CD14-positive monocyte (primary cell): ENCODE measurements at regions not wholly inside any gene's neighbourhood (a gene's known extent, or its start where the extent isn't known, plus 50 kb on each side); places are given as distances from the start of the nearest gene placed in this dataset.

ENCODE experiments used
- DNase-seq, 3 donors: peaks; one replicate each; pipeline ENCODE4 v3.0.0-alpha.2; 2011 to 2022
- H2AFZ ChIP-seq: 2 replicates; pipeline ENCODE4 v1.6.0; 2012; ENCODE audit warnings: mild to moderate bottlenecking, low read depth, low read length, inconsistent platforms; ENCODE audit not compliant: insufficient read depth, poor library complexity, severe bottlenecking
- H3K27ac ChIP-seq, 2 donors: 1 replicate in 1 of 2; 2 replicates in 1 of 2; pipeline ENCODE4 v1.5.1; 2012 to 2013; ENCODE audit warnings: low read length in 2 of 2, control low read depth in 1 of 2, inconsistent platforms in 1 of 2, low read depth in 1 of 2, mild to moderate bottlenecking in 1 of 2
- H3K27me3 ChIP-seq, 2 donors: one replicate each; pipeline versions ENCODE4 v1.6.0 to v1.6.1; 2011 to 2013; ENCODE audit warnings: low read length in 2 of 2; ENCODE audit not compliant: control insufficient read depth in 2 of 2, insufficient read depth in 2 of 2
- H3K36me3 ChIP-seq, 2 donors: replicated peaks in 1 of 2; 1 replicate in 1 of 2; 2 replicates in 1 of 2; pipeline versions ENCODE4 v1.5.1 to v1.6.1; 2012 to 2013; ENCODE audit warnings: low read length in 2 of 2, control low read depth in 1 of 2, inconsistent platforms in 1 of 2, mild to moderate bottlenecking in 1 of 2; ENCODE audit not compliant: insufficient read depth in 2 of 2, control insufficient read depth in 1 of 2
- H3K4me1 ChIP-seq, 2 donors: 1 replicate in 1 of 2; 2 replicates in 1 of 2; pipeline versions ENCODE4 v1.5.1 to v1.6.1; 2012 to 2013; ENCODE audit warnings: low read length in 2 of 2, control low read depth in 1 of 2, inconsistent platforms in 1 of 2, mild to moderate bottlenecking in 1 of 2, moderate library complexity in 1 of 2; ENCODE audit not compliant: insufficient read depth in 2 of 2, control insufficient read depth in 1 of 2
- H3K4me2 ChIP-seq: replicated peaks from 2 replicates; pipeline ENCODE3; 2012; ENCODE audit warnings: low read length, moderate library complexity, mild to moderate bottlenecking; ENCODE audit not compliant: poor library complexity, severe bottlenecking; ENCODE audit errors: extremely low read depth
- H3K4me3 ChIP-seq, 3 experiments: fragments of 200-600 bp in 1 of 3; sonication (generic) in 1 of 3; replicated peaks in 1 of 3; 1 replicate in 2 of 3; 2 replicates in 1 of 3; pipeline ENCODE4 v1.5.1; 2011 to 2013; ENCODE audit warnings: low read length in 3 of 3, mild to moderate bottlenecking in 3 of 3, control low read depth in 2 of 3, low read depth in 2 of 3, inconsistent platforms in 1 of 3, moderate library complexity in 1 of 3
- H3K79me2 ChIP-seq: 2 replicates; pipeline ENCODE4 v1.6.0; 2012; ENCODE audit warnings: mild to moderate bottlenecking, control low read depth, inconsistent platforms, low read length, moderate library complexity; ENCODE audit not compliant: insufficient read depth
- H3K9ac ChIP-seq: 2 replicates; pipeline ENCODE4 v1.6.0; 2017; ENCODE audit warnings: low read length, mild to moderate bottlenecking; ENCODE audit not compliant: insufficient read depth, poor library complexity, severe bottlenecking
- H3K9me3 ChIP-seq, 2 donors: replicated peaks in 1 of 2; 1 replicate in 1 of 2; 2 replicates in 1 of 2; pipeline versions ENCODE4 v1.5.1 to v1.6.1; 2012 to 2013; ENCODE audit warnings: low read length in 2 of 2, control low read depth in 1 of 2; ENCODE audit not compliant: control insufficient read depth in 1 of 2, insufficient read depth in 1 of 2
- H4K20me1 ChIP-seq: 2 replicates; pipeline ENCODE4 v1.6.0; 2012; ENCODE audit warnings: mild to moderate bottlenecking, low read length, control low read depth, moderate library complexity; ENCODE audit not compliant: insufficient read depth
- H3K27ac Mint-ChIP-seq, 7 donors: one replicate each; pipeline ENCODE4 v1.8.0; 2020; ENCODE audit warnings: mild to moderate bottlenecking in 7 of 7, mixed read lengths in 7 of 7, moderate library complexity in 6 of 7, inconsistent platforms in 2 of 7
- H3K27me3 Mint-ChIP-seq, 3 donors: one replicate each; pipeline ENCODE4 v1.8.0; 2021 to 2022; ENCODE audit warnings: low read depth in 3 of 3, mild to moderate bottlenecking in 3 of 3, mixed read lengths in 3 of 3, moderate library complexity in 3 of 3, inconsistent platforms in 1 of 3
- H3K36me3 Mint-ChIP-seq, 2 donors: one replicate each; pipeline ENCODE4 v1.8.0; 2020; ENCODE audit warnings: mixed read lengths in 2 of 2, inconsistent platforms in 1 of 2, mild to moderate bottlenecking in 1 of 2
- H3K4me1 Mint-ChIP-seq: one replicate; pipeline ENCODE4 v1.8.0; 2020; ENCODE audit warnings: mild to moderate bottlenecking, mixed read lengths
- H3K4me3 Mint-ChIP-seq, 2 donors: one replicate each; pipeline ENCODE4 v1.8.0; 2020; ENCODE audit warnings: mild to moderate bottlenecking in 2 of 2, mixed read lengths in 2 of 2, moderate library complexity in 1 of 2
- H3K9me3 Mint-ChIP-seq, 7 donors: one replicate each; pipeline ENCODE4 v1.8.0; 2020 to 2022; ENCODE audit warnings: mixed read lengths in 7 of 7, mild to moderate bottlenecking in 6 of 7, moderate library complexity in 6 of 7, inconsistent platforms in 2 of 7
- CTCF ChIP-seq: fragments of 200-600 bp; IDR thresholded peaks from one replicate; pipeline ENCODE4 v1.8.0; 2022; ENCODE audit warnings: antibody characterized with exemption, mild to moderate bottlenecking
- WGBS: methylation state at CpG from one replicate; pipeline ENCODE4 v1.1.5; 2013; ENCODE audit warnings: missing lambda C conversion rate; ENCODE audit not compliant: insufficient coverage; 5-methylcytosine and 5-hydroxymethylcytosine counted together
- intact Hi-C, 2 donors: fragments of 100-400 bp; cut with micrococcal nuclease; formaldehyde crosslinking; loops; one replicate each; pipeline versions ENCODE4 v1.15.0 to v1.15.1; 2023

DNA sequence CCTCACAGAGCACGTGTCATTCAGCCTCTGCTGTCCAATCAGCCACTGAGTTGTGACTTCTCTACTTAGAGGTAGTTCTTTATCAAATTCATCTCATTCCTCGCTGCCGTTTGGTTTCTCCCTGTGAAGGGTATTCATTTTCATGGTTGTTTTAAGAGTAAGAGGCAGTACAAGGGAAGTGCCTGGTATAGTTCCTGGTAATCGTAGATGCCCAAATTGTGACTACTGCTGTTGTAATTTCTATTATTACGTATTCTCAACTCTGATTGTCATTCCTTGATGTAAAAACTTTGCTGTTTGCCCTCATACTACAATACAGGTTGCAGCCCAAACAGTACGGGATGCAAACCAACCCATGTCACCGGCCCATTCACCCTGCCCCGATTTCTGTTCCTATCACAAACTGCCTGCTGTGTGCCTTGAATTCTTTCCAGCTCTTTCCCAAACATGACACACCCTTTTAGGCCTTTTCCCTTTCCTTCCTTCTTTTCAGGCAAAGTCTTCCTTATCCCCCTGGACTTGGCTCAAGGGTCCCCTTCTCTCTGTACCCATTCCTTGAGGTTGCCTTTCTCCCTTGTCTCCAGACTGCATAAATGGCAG is 93.0 kb downstream of the SLC25A47 start:
- H2AFZ ChIP-seq, result no peak overlapping the region
- no peak overlapping the region for H3K4me2 ChIP-seq
- no peak overlapping the region for H3K9ac ChIP-seq
- no peaks in the 10 kb centered on the region for H3K9me3 ChIP-seq
- H3K4me1 ChIP-seq, result no peaks in the 10 kb centered on the region
- H3K27ac ChIP-seq, result no peak overlapping the region
- H3K36me3 ChIP-seq, result no peaks in the 10 kb centered on the region
- H3K4me3 Mint-ChIP-seq, result no peak overlapping the region
- H3K4me1 Mint-ChIP-seq, result peaks cover 3% of the 10 kb centered on the region
- 100% methylated on average over 3 of the region's 8 CpGs for WGBS
- intact Hi-C loops, result no loop called here
- no peak for TF ChIP-seq CTCF
- no peaks in the 10 kb centered on the region for H3K27me3 ChIP-seq
- peak overlapping the region in 3 of 7 donors; percentile 16 to 77 (median 17) for H3K27ac Mint-ChIP-seq
- no peak for DNase-seq
- peaks cover 5% of the 10 kb centered on the region for H4K20me1 ChIP-seq
- H3K27me3 Mint-ChIP-seq, result peaks cover 0 to 1% (median under 1%) of the 10 kb centered on the region in 3 donors
- H3K4me3 ChIP-seq, result no peak overlapping the region
- no peaks in the 10 kb centered on the region for H3K79me2 ChIP-seq
- peaks cover 0 to 2% (median 0%) of the 10 kb centered on the region in 7 donors for H3K9me3 Mint-ChIP-seq
- peaks cover 3% of the 10 kb centered on the region in 2 donors for H3K36me3 Mint-ChIP-seq

DNA sequence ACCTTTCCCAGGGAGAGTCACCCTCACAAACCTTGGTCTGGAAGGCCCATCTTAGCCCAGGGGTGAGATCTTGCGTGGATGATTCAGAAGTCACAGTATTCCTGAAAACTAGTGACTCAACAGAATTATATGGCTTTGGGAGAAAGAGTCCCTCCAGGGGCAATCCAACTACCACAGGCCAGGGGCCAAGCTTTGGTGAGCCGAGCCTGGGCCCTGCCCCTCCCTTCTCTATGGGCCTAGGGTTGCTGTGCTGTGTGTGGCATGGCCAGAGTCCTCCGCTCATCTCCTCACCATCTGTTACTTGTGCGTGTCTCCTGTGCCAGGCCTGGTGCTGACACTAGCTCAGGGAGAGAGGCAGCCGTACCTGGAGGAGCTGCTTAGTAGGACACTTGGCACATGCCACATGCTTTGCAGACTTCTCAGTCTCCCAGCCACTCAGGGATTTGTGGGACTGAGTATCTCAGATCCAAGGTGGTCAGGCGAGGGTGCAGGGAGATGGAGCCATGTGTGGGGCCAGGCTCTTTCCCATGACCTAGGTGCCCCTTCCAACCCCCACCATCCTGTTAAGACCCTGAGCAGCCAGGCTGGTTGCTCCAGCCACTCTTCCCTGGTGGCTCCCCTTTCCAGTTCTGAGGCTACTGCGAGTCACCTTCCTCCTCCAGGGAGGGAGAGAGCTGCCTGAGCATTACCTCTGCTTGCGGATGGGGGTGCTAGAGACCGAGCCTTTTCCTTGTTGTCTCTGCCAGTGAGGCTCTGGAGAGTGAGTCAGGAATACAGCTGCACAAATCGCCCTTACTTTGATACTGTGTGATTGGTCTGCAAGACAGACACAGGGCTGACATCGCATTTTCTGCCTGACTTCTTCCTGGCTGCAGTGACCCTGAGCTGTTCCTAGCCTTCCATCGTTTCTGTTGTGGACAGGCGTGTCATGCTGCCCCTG is 94.1 kb downstream of the SLC25A47 start:
- no peaks in the 10 kb centered on the region for H3K79me2 ChIP-seq
- H4K20me1 ChIP-seq, result peaks cover 5% of the 10 kb centered on the region
- no peaks in the 10 kb centered on the region for H3K9me3 ChIP-seq
- H3K27ac ChIP-seq, result no peak overlapping the region
- H3K4me2 ChIP-seq, result no peak overlapping the region
- H3K36me3 Mint-ChIP-seq, result peaks cover 3% of the 10 kb centered on the region in 2 donors
- no peaks in the 10 kb centered on the region for H3K36me3 ChIP-seq
- peaks cover 0 to 2% (median 1%) of the 10 kb centered on the region in 3 donors for H3K27me3 Mint-ChIP-seq
- H3K4me3 ChIP-seq, result no peak overlapping the region
- intact Hi-C loops, result no loop called here
- DNase-seq, result peak in 1 of 3 donors; percentile 25
- H2AFZ ChIP-seq, result no peak overlapping the region
- H3K9me3 Mint-ChIP-seq, result peaks cover 0 to 2% (median 0%) of the 10 kb centered on the region in 7 donors
- peaks cover 3% of the 10 kb centered on the region for H3K4me1 Mint-ChIP-seq
- no peak for TF ChIP-seq CTCF
- H3K27me3 ChIP-seq, result no peaks in the 10 kb centered on the region
- peak overlapping the region in 2 of 7 donors; percentile 22 to 81 for H3K27ac Mint-ChIP-seq
- H3K4me1 ChIP-seq, result no peaks in the 10 kb centered on the region
- no peak overlapping the region for H3K4me3 Mint-ChIP-seq
- H3K9ac ChIP-seq, result no peak overlapping the region
- 91% methylated on average over 7 of the region's 13 CpGs for WGBS
